ENCODE measurements at regions not wholly inside any gene's neighbourhood (a gene's known extent, or its start where the extent isn't known, plus 50 kb on each side); places are given as distances from the start of the nearest gene placed in this dataset.

DNA sequence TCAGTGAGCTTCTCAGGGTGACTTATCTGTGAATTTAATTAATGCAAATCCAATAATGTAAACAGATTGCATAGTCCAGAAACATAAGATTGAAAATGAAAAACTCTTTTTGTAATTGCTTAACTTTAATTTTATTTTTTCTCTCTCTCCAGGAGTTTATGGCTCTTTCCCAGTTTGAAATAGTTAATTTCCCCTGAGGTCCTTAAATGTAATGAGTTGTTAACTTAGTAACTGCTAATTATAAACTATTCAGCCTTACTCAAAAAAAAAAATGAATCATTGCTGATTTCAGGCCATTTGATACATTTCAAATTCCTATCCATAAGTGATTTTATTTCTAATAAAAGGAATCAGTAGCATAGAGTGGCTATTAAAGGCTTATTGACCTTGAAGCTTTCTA, 84.1 kb upstream of the TRPC4 start:
- Histone ChIP-seq H3K4me3 (no peak overlapping the region), H3K79me2 (no peaks in the 10 kb centered on the region), H4K20me1 (ENCODE audit: insufficient read depth, poor library complexity, severe bottlenecking) (no peaks in the 10 kb centered on the region), H3K9me2 (replicated peaks; ENCODE audit: insufficient read depth) (no peaks in the 10 kb centered on the region), H3K36me3 (replicated peaks; ENCODE audit: insufficient read depth, low read depth) (no peaks in the 10 kb centered on the region), H3K9me3 (ENCODE audit: low read depth) (no peaks in the 10 kb centered on the region), H3K4me1 (ENCODE audit: insufficient read depth) (no peaks in the 10 kb centered on the region), H3K27ac (no peak overlapping the region), H3K4me2 (no peak overlapping the region), H3K27me3 (no peaks in the 10 kb centered on the region), H2AFZ (no peak overlapping the region)
- DNase-seq (ENCODE audit: low spot score) = no peak
- TF ChIP-seq EZH2 (IDR thresholded peaks at IDR 0.05; ENCODE audit: borderline replicate concordance) = no peak
- TF ChIP-seq, protein P1, sequence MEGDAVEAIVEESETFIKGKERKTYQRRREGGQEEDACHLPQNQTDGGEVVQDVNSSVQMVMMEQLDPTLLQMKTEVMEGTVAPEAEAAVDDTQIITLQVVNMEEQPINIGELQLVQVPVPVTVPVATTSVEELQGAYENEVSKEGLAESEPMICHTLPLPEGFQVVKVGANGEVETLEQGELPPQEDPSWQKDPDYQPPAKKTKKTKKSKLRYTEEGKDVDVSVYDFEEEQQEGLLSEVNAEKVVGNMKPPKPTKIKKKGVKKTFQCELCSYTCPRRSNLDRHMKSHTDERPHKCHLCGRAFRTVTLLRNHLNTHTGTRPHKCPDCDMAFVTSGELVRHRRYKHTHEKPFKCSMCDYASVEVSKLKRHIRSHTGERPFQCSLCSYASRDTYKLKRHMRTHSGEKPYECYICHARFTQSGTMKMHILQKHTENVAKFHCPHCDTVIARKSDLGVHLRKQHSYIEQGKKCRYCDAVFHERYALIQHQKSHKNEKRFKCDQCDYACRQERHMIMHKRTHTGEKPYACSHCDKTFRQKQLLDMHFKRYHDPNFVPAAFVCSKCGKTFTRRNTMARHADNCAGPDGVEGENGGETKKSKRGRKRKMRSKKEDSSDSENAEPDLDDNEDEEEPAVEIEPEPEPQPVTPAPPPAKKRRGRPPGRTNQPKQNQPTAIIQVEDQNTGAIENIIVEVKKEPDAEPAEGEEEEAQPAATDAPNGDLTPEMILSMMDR (IDR thresholded peaks at IDR 0.05; ENCODE audit: poor library complexity) = no peak
- TF ChIP-seq EZH2phosphoT487 (IDR thresholded peaks at IDR 0.05; ENCODE audit: low read depth, severe bottlenecking, unreplicated experiment) = no peak

DNA sequence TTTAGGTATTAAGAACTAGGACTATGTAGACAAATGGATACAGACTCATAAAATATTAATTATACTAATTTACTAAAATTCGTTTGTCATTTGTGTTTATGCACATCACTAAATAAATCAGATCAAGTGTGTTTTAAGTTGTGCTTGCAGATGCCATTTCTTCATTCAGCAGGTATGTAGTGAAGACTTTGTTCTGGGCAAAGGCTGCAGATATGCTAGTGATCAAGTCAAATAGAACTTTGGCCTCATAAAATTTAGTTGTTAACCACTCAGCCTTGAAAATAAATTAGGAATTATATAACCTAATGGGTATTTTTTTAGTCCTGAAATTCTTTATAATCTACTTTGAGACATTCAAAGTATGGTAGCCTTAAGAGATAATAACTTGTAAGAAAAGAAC, 80.4 kb upstream of the TRPC4 start:
- TF ChIP-seq EZH2 (IDR thresholded peaks at IDR 0.05; ENCODE audit: borderline replicate concordance) = no peak
- no peak for TF ChIP-seq EZH2phosphoT487 (IDR thresholded peaks at IDR 0.05; ENCODE audit: low read depth, severe bottlenecking, unreplicated experiment)
- TF ChIP-seq, protein P1 (IDR thresholded peaks at IDR 0.05; ENCODE audit: poor library complexity) = no peak
- Histone ChIP-seq H3K9me2 (replicated peaks; ENCODE audit: insufficient read depth) (no peaks in the 10 kb centered on the region), H3K36me3 (replicated peaks; ENCODE audit: insufficient read depth, low read depth) (no peaks in the 10 kb centered on the region), H3K9me3 (ENCODE audit: low read depth) (no peaks in the 10 kb centered on the region), H3K79me2 (no peaks in the 10 kb centered on the region), H3K4me2 (no peak overlapping the region), H3K27me3 (no peaks in the 10 kb centered on the region), H4K20me1 (ENCODE audit: insufficient read depth, poor library complexity, severe bottlenecking) (no peaks in the 10 kb centered on the region), H3K4me3 (no peak overlapping the region), H2AFZ (no peak overlapping the region), H3K4me1 (ENCODE audit: insufficient read depth) (no peaks in the 10 kb centered on the region), H3K27ac (no peak overlapping the region)
- no peak for DNase-seq (ENCODE audit: low spot score)
- WGBS (ENCODE audit: low lambda C conversion rate, missing lambda C conversion rate) = 63% methylated on average over 1 of the region's 1 CpG

DNA sequence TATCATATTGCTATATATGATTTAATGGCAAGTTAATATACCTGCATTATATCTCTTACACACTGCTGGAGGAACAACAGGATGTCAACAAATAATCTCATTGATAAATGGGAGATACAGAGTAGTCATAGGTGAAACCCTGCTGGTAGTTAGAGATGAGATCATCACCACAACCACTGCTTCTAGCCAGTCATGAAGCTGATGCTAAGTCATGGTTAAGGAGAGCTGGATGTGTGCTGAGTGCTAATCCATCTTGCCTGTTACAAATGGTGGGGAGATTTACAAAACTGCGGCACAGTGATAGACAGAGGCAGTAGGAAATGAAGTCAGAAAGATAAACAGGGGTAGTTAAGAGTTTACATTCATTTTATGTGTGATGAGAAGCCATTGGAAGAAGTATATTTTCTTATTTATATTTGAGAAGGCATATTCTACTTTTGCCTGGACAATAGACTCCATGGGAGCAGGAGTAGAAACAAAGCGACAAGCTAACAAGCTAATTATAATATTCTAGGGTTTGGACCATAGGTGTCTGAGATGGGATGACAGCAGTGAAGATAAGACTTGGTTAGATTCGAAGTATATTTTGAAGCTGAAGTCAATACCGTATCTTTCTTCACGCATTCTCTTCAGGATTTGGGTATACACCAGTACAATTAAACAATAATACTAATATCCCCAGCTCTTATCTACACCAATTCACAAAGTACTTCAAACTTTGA, 78.0 kb upstream of the TRPC4 start:
- Histone ChIP-seq H3K9me2 (replicated peaks; ENCODE audit: insufficient read depth) (no peaks in the 10 kb centered on the region), H2AFZ (no peak overlapping the region), H3K79me2 (no peaks in the 10 kb centered on the region), H3K9me3 (ENCODE audit: low read depth) (no peaks in the 10 kb centered on the region), H3K27ac (no peak overlapping the region), H3K4me3 (no peak overlapping the region), H4K20me1 (ENCODE audit: insufficient read depth, poor library complexity, severe bottlenecking) (no peaks in the 10 kb centered on the region), H3K4me1 (ENCODE audit: insufficient read depth) (no peaks in the 10 kb centered on the region), H3K36me3 (replicated peaks; ENCODE audit: insufficient read depth, low read depth) (no peaks in the 10 kb centered on the region), H3K4me2 (no peak overlapping the region), H3K27me3 (no peaks in the 10 kb centered on the region)
- 92% methylated on average over 5 of the region's 5 CpGs for WGBS (ENCODE audit: low lambda C conversion rate, missing lambda C conversion rate)
- DNase-seq (ENCODE audit: low spot score) = no peak
- TF ChIP-seq EZH2 (IDR thresholded peaks at IDR 0.05; ENCODE audit: borderline replicate concordance) (no peak), EZH2phosphoT487 (IDR thresholded peaks at IDR 0.05; ENCODE audit: low read depth, severe bottlenecking, unreplicated experiment) (no peak)
- TF ChIP-seq, protein P1 (IDR thresholded peaks at IDR 0.05; ENCODE audit: poor library complexity) = no peak
